Right lobe of liver (tissue), 4 donors: ENCODE measurements at regions not wholly inside any gene's neighbourhood (a gene's known extent, or its start where the extent isn't known, plus 50 kb on each side); places are given as distances from the start of the nearest gene placed in this dataset.

Experiments
- CTCF ChIP-seq, 4 donors: fragments of 200-600 bp in 3 of 4; fragments of 450-650 bp in 1 of 4; IDR thresholded peaks; one replicate each; pipeline versions ENCODE4 v1.5.1 to v1.8.0; 2016 to 2022; ENCODE audit warnings: antibody characterized with exemption in 4 of 4, mild to moderate bottlenecking in 2 of 4
- POLR2A ChIP-seq: fragments of 450-650 bp; IDR thresholded peaks from one replicate; pipeline ENCODE4 v1.6.1; 2017; ENCODE audit warnings: antibody characterized with exemption, mild to moderate bottlenecking
- donor health status: DM: no; HTN: no; CAD: no.
- donor health status: DM: no; HTN: no; CAD: no.
- donor health status: DM: no; HTN: yes; CAD: no.

- TF ChIP-seq CTCF (IDR thresholded peaks at IDR 0.05) (no peak), POLR2A (no peak)
These were observed 50.8 kb upstream of the LAMA1 start for GRCh38 chr18:7168408-7168807.
